Mesenchymal stem cell (in vitro differentiated cells and primary cell): ENCODE measurements at regions not wholly inside any gene's neighbourhood (a gene's known extent, or its start where the extent isn't known, plus 50 kb on each side); places are given as distances from the start of the nearest gene placed in this dataset.

Source experiments
- DNase-seq: peaks from one replicate; pipeline ENCODE4 v3.0.0-alpha.2; 2013
- H2AFZ ChIP-seq: one replicate; pipeline ENCODE4 v1.6.1; 2013; ENCODE audit warnings: low read depth, mild to moderate bottlenecking, control low read depth, inconsistent platforms, low read length, moderate library complexity
- H2AK5ac ChIP-seq: 2 replicates; pipeline ENCODE4 v1.6.1; 2013; ENCODE audit warnings: low read length, moderate library complexity, mild to moderate bottlenecking, inconsistent platforms; ENCODE audit not compliant: severe bottlenecking
- H2BK120ac ChIP-seq: one replicate; pipeline ENCODE4 v1.6.1; 2013; ENCODE audit warnings: low read depth, mild to moderate bottlenecking, inconsistent platforms, low read length, moderate library complexity
- H2BK12ac ChIP-seq, 2 experiments: one replicate each; pipeline ENCODE4 v1.6.1; 2013; ENCODE audit warnings: inconsistent platforms in 2 of 2, low read length in 2 of 2, mild to moderate bottlenecking in 2 of 2, moderate library complexity in 2 of 2, control low read depth in 1 of 2
- H2BK15ac ChIP-seq: one replicate; pipeline ENCODE4 v1.6.1; 2013; ENCODE audit warnings: mild to moderate bottlenecking, low read depth, inconsistent platforms; ENCODE audit not compliant: poor library complexity, severe bottlenecking
- H2BK5ac ChIP-seq: 2 replicates; pipeline ENCODE4 v1.6.1; 2013; ENCODE audit warnings: low read depth, mild to moderate bottlenecking, low read length, control low read depth, inconsistent platforms; ENCODE audit not compliant: poor library complexity, severe bottlenecking
- H3K14ac ChIP-seq, 2 experiments: one replicate each; pipeline ENCODE4 v1.6.1; 2013; ENCODE audit warnings: inconsistent platforms in 2 of 2, low read length in 2 of 2, control low read depth in 1 of 2, mild to moderate bottlenecking in 1 of 2, moderate library complexity in 1 of 2
- H3K18ac ChIP-seq, 2 experiments: one replicate each; pipeline ENCODE4 v1.6.1; 2013; ENCODE audit warnings: inconsistent platforms in 2 of 2, low read length in 2 of 2, control low read depth in 1 of 2, low read depth in 1 of 2, mild to moderate bottlenecking in 1 of 2
- H3K23ac ChIP-seq, 2 experiments: one replicate each; pipeline ENCODE4 v1.6.1; 2013; ENCODE audit warnings: inconsistent platforms in 2 of 2, low read length in 2 of 2, mild to moderate bottlenecking in 2 of 2, moderate library complexity in 2 of 2, control low read depth in 1 of 2
- H3K27ac ChIP-seq: 2 replicates; pipeline ENCODE4 v1.5.1; 2013; ENCODE audit warnings: mild to moderate bottlenecking, moderate library complexity, low read length, control low read depth, inconsistent platforms; ENCODE audit not compliant: poor library complexity, severe bottlenecking
- H3K27me3 ChIP-seq, 2 experiments: 2 replicates each; pipeline versions ENCODE4 v1.6.1 to v1.7.0; 2013; ENCODE audit warnings: low read length in 2 of 2, mild to moderate bottlenecking in 2 of 2, moderate library complexity in 2 of 2, control low read depth in 1 of 2, inconsistent platforms in 1 of 2; ENCODE audit not compliant: control insufficient read depth in 1 of 2, insufficient read depth in 1 of 2
- H3K36me3 ChIP-seq, 2 experiments: 2 replicates each; pipeline versions ENCODE4 v1.6.1 to v1.7.0; 2013; ENCODE audit warnings: low read length in 2 of 2, control low read depth in 1 of 2, inconsistent platforms in 1 of 2, low read depth in 1 of 2, mild to moderate bottlenecking in 1 of 2; ENCODE audit not compliant: insufficient read depth in 2 of 2, control insufficient read depth in 1 of 2
- H3K4ac ChIP-seq, 2 experiments: one replicate each; pipeline ENCODE4 v1.6.1; 2013; ENCODE audit warnings: inconsistent platforms in 2 of 2, low read length in 2 of 2, mild to moderate bottlenecking in 2 of 2, moderate library complexity in 2 of 2, control low read depth in 1 of 2, low read depth in 1 of 2
- H3K4me1 ChIP-seq: 2 replicates; pipeline ENCODE4 v1.6.1; 2013; ENCODE audit warnings: low read depth, low read length, control low read depth; ENCODE audit not compliant: control insufficient read depth, insufficient read depth
- H3K4me2 ChIP-seq: 2 replicates; pipeline ENCODE4 v1.6.1; 2013; ENCODE audit warnings: low read length, mild to moderate bottlenecking, inconsistent platforms; ENCODE audit not compliant: poor library complexity, severe bottlenecking
- H3K4me3 ChIP-seq, 2 experiments: 2 replicates each; pipeline versions ENCODE4 v1.5.1 to v1.7.0; 2013; ENCODE audit warnings: low read length in 2 of 2, mild to moderate bottlenecking in 2 of 2, control low read depth in 1 of 2, low read depth in 1 of 2; ENCODE audit not compliant: insufficient read depth in 1 of 2
- H3K79me1 ChIP-seq: replicated peaks from 2 replicates; pipeline ENCODE4 v1.6.1; 2013; ENCODE audit warnings: mild to moderate bottlenecking, control low read depth, low read length, inconsistent platforms; ENCODE audit not compliant: poor library complexity, severe bottlenecking
- H3K9ac ChIP-seq: 2 replicates; pipeline ENCODE4 v1.7.0; 2013; ENCODE audit warnings: mild to moderate bottlenecking, low read length, moderate library complexity
- H3K9me3 ChIP-seq: 2 replicates; pipeline ENCODE4 v1.7.0; 2013; ENCODE audit warnings: mild to moderate bottlenecking, low read length; ENCODE audit not compliant: control insufficient read depth
- H4K8ac ChIP-seq: one replicate; pipeline ENCODE4 v1.6.1; 2013; ENCODE audit warnings: inconsistent platforms, mild to moderate bottlenecking, low read length, moderate library complexity
- H4K91ac ChIP-seq: one replicate; pipeline ENCODE4 v1.6.1; 2013; ENCODE audit warnings: mild to moderate bottlenecking, low read length, inconsistent platforms
- WGBS: methylation state at CpG from one replicate; pipeline ENCODE4 v1.1.7; 2013; ENCODE audit warnings: mixed read lengths; 5-methylcytosine and 5-hydroxymethylcytosine counted together

GRCh38 chr11:109165035-109165434 is 257.0 kb upstream of the C11orf87 start:
- no peaks in the 10 kb centered on the region for H3K4me1 ChIP-seq
- no peak overlapping the region for H3K4ac ChIP-seq
- 98% methylated on average over 2 of the region's 3 CpGs for WGBS
- no peaks in the 10 kb centered on the region for H3K36me3 ChIP-seq
- H4K91ac ChIP-seq, result no peak overlapping the region
- no peak overlapping the region for H2BK120ac ChIP-seq
- no peak overlapping the region for H3K9ac ChIP-seq
- no peaks in the 10 kb centered on the region for H3K9me3 ChIP-seq
- no peak overlapping the region for H4K8ac ChIP-seq
- no peaks in the 10 kb centered on the region for H3K79me1 ChIP-seq
- no peak overlapping the region for H3K23ac ChIP-seq
- no peak overlapping the region for H2BK15ac ChIP-seq
- H3K27ac ChIP-seq, result no peak overlapping the region
- H2BK12ac ChIP-seq, result no peak overlapping the region
- H2AFZ ChIP-seq, result no peak overlapping the region
- no peaks in the 10 kb centered on the region for H3K27me3 ChIP-seq
- no peak overlapping the region for H3K4me3 ChIP-seq
- no peak overlapping the region for H3K14ac ChIP-seq
- no peak overlapping the region for H3K18ac ChIP-seq
- no peak overlapping the region for H2AK5ac ChIP-seq
- H3K4me2 ChIP-seq, result no peak overlapping the region
- DNase-seq, result no peak
- no peak overlapping the region for H2BK5ac ChIP-seq

- Histone ChIP-seq H2BK5ac (no peak overlapping the region), H3K4me3 (no peak overlapping the region), H3K79me1 (no peaks in the 10 kb centered on the region), H4K8ac (no peak overlapping the region), H2BK12ac (no peak overlapping the region), H3K27ac (no peak overlapping the region), H3K27me3 (no peaks in the 10 kb centered on the region), H3K14ac (no peak overlapping the region), H2AK5ac (no peak overlapping the region), H2BK120ac (no peak overlapping the region), H3K4me2 (no peak overlapping the region), H3K36me3 (no peaks in the 10 kb centered on the region), H3K4me1 (no peaks in the 10 kb centered on the region), H3K18ac (no peak overlapping the region), H3K9ac (no peak overlapping the region), H3K4ac (no peak overlapping the region), H3K23ac (no peak overlapping the region), H2AFZ (no peak overlapping the region), H3K9me3 (no peaks in the 10 kb centered on the region), H2BK15ac (no peak overlapping the region), H4K91ac (no peak overlapping the region)
- no peak for DNase-seq
- WGBS, result 100% methylated on average over 2 of the region's 2 CpGs
Measured at GRCh38 chr11:109166441-109166840, 255.5 kb upstream of the C11orf87 start.

GRCh38 chr11:109173504-109173903 is 248.5 kb upstream of the C11orf87 start:
- Histone ChIP-seq H2BK120ac (no peak overlapping the region), H3K18ac (no peak overlapping the region), H4K91ac (no peak overlapping the region), H3K4ac (no peak overlapping the region), H2AK5ac (no peak overlapping the region), H2BK12ac (no peak overlapping the region), H3K9me3 (no peaks in the 10 kb centered on the region), H3K4me2 (no peak overlapping the region), H2BK5ac (no peak overlapping the region), H2AFZ (no peak overlapping the region), H3K4me3 (no peak overlapping the region), H3K79me1 (no peaks in the 10 kb centered on the region), H2BK15ac (no peak overlapping the region), H3K27ac (no peak overlapping the region), H3K14ac (no peak overlapping the region), H3K23ac (no peak overlapping the region), H3K9ac (no peak overlapping the region), H4K8ac (no peak overlapping the region), H3K27me3 (no peaks in the 10 kb centered on the region), H3K4me1 (no peaks in the 10 kb centered on the region), H3K36me3 (no peaks in the 10 kb centered on the region)
- DNase-seq, result no peak

GRCh38 chr11:109184376-109184775 is 237.6 kb upstream of the C11orf87 start:
- H3K4me1 ChIP-seq, result no peaks in the 10 kb centered on the region

More at GRCh38 chr11:109184376-109184775, 237.6 kb upstream of the C11orf87 start:
- DNase-seq, result no peak
- H3K27ac ChIP-seq, result no peak overlapping the region
- H2AK5ac ChIP-seq, result no peak overlapping the region
- H3K23ac ChIP-seq, result no peak overlapping the region
- H3K4me2 ChIP-seq, result no peak overlapping the region
- H3K36me3 ChIP-seq, result no peaks in the 10 kb centered on the region
- no peak overlapping the region for H4K91ac ChIP-seq
- H2AFZ ChIP-seq, result no peak overlapping the region
- H3K9me3 ChIP-seq, result no peaks in the 10 kb centered on the region
- H2BK12ac ChIP-seq, result no peak overlapping the region
- no peak overlapping the region for H3K18ac ChIP-seq
- H4K8ac ChIP-seq, result no peak overlapping the region
- H3K9ac ChIP-seq, result no peak overlapping the region
- H2BK15ac ChIP-seq, result no peak overlapping the region
- no peak overlapping the region for H3K4ac ChIP-seq
- no peaks in the 10 kb centered on the region for H3K79me1 ChIP-seq
- H3K4me3 ChIP-seq, result no peak overlapping the region
- no peak overlapping the region for H2BK5ac ChIP-seq
- no peak overlapping the region for H3K14ac ChIP-seq
- no peaks in the 10 kb centered on the region for H3K27me3 ChIP-seq
- H2BK120ac ChIP-seq, result no peak overlapping the region
- WGBS, result 60% methylated on average over 1 of the region's 1 CpG
